ENCODE measurements at regions not wholly inside any gene's neighbourhood (a gene's known extent, or its start where the extent isn't known, plus 50 kb on each side); places are given as distances from the start of the nearest gene placed in this dataset.

DNA sequence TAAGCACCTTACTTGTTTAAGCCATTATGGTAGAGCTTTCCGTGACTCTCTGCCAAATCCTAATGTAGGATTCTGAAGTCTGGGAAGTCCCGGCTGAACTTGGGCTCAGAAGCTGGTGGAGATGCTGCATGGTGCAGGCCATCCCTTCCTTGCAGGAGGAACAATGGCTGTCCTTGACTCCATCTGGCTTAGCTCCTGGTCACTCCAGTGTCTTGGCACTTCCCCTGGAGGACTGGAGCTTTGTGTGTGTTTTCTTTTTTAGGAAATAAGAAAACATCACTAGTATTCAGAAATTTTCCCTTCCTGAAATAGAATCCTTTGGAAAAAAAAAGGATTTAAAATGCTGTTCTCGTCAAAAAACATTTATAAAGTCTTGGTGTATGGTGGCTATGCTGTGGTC is 209.3 kb upstream of the ROPN1 start:
- DNase-seq, result no peak

- DNase-seq, result no peak
These were observed 209.9 kb upstream of the ROPN1 start for GRCh38 chr3:124201786-124202185.

- DNase-seq, result no peak
These were observed 210.8 kb upstream of the ROPN1 start for GRCh38 chr3:124202754-124203153.

- no peak for DNase-seq
These were observed 211.4 kb upstream of the ROPN1 start for GRCh38 chr3:124203292-124203691.

DNA sequence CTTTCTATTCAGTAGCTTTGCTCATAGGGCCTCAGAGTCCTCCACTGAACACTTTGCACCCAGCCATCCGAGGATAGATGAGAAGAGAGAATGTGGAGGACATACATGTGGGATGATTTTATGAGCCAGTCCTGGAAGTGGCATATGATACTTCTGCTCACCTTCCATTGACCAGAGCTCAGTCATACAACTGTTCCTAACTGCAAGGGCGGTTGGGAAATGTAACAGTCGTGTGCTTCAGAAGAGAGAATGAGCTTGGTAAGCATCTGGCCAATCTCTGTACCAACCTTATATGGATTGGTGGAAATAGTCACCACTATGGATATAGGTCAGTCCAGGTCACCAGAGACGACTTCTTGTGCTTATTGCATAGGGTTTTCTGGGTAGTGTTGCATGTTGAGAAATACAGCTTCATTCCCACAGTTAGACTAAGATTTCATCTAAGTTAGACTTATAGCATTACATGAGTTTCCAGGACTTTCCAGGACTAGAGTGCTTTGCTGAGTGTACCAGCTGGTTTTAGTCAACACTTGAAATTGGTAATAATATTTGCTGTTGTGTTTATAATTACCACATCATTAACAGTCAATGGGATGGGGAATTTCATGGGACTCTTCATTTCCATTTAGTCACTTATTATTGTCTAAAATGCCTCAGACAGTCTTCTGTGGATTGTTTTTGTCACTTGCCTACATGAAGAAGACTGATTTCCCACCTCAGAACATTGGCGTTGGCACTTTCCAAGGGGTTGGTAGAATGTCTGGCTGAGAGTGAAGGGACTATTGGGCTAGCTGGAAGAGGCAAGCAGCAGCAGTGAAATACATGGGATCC is 214.5 kb upstream of the ROPN1 start:
- no peak for DNase-seq

DNA sequence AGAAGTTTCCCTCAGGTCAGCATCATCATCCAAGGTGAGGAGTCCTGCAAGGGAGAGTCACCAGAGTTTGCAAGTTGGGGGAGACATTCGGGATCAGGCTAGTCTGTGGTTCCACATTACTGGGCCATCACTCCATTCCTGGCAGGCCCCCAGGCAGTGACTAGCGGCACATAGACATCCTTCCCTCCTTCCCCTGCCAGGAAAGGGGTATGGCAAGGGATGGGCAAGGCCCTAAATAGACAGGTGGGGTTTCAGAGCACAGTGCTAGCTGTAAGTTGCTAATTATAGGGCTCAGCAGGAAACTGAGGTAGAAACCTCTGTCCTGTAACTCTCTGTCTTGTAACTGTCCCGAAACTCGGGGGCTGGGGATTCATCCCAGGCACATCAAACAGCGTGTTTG is 215.2 kb upstream of the ROPN1 start:
- no peak for DNase-seq

- no peak for DNase-seq
These were observed 216.1 kb upstream of the ROPN1 start for GRCh38 chr3:124207873-124208485.

- DNase-seq, result no peak
These were observed 217.5 kb upstream of the ROPN1 start for GRCh38 chr3:124209426-124209825.

- DNase-seq, result no peak
These were observed 219.0 kb upstream of the ROPN1 start for GRCh38 chr3:124210899-124211298.

DNA sequence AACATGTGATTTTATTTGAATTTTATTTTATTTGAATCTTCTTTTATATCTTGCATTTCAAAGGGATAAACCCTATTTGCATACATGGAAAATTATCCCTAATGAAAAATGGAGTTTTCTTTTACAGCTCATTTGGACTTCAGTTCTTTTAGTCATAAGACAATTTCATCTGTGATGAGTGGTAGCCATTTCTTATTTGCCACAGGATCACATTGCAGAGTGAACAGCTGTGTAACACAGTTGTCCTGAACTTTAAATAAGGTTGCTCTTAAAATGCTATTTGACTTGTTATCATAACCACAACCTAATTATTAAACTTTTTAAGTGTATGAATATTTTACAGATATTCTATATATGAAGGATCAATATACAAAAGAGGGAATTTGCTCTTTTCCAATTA is 221.7 kb upstream of the ROPN1 start:
- no peak for DNase-seq

DNA sequence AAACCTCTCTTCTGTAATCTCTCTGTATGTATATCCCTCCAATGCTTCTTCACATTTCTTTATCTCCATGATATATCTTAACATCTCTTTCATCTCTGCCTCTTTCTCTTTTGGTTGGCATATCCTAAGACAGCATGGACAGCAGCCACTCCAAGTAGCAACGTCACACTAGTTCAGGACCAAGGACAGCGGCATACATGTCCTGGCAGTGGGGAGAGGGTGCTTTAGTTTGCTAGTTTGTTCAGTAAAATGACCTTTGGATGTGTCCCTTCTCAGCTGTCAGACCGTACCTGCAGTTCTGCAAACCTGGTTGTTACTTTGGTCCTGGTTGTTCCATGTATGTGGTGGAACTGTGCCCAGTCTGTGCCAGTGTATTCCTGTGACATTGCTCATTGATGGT is 225.6 kb upstream of the ROPN1 start:
- DNase-seq, result peak; percentile 16

- no peak for DNase-seq
These were observed 229.5 kb upstream of the ROPN1 start for GRCh38 chr3:124221422-124221821.

- DNase-seq, result no peak
These were observed 231.9 kb upstream of the ROPN1 start for GRCh38 chr3:124223853-124224252.

- no peak for DNase-seq
These were observed 235.3 kb upstream of the ROPN1 start for GRCh38 chr3:124227150-124227630.

GRCh38 chr3:124229420-124229819 is 237.5 kb upstream of the ROPN1 start:
- DNase-seq, result peak; percentile 15

DNA sequence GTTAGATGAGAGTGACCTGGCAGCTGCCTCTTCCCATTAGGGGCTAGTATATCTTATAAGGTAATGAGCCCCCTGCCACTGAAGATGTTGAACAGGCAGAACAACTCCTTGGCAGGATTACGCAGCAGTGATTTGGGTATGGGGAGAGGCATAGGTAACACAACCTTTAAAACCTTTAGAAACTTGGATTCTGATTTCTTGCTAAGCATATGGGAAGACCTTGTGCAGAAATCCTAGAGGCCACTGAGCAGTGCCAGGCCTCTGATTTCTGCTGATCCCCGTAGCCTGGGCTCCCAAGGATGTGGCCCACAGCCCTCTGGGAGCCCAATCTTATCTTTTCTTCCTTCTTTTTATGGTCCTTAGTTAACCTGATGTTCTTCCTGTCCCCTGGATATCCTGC is 237.9 kb upstream of the ROPN1 start:
- no peak for DNase-seq

- DNase-seq, result no peak
These were observed 238.5 kb upstream of the ROPN1 start for GRCh38 chr3:124230432-124230831.

GRCh38 chr3:124230998-124231397 is 239.1 kb upstream of the ROPN1 start:
- no peak for DNase-seq

GRCh38 chr3:124234852-124235252 is 242.9 kb upstream of the ROPN1 start:
- no peak for DNase-seq

GRCh38 chr3:124235446-124235845 is 243.5 kb upstream of the ROPN1 start:
- DNase-seq, result no peak

- DNase-seq, result no peak
These were observed 251.4 kb upstream of the ROPN1 start for GRCh38 chr3:124243177-124243859.

DNA sequence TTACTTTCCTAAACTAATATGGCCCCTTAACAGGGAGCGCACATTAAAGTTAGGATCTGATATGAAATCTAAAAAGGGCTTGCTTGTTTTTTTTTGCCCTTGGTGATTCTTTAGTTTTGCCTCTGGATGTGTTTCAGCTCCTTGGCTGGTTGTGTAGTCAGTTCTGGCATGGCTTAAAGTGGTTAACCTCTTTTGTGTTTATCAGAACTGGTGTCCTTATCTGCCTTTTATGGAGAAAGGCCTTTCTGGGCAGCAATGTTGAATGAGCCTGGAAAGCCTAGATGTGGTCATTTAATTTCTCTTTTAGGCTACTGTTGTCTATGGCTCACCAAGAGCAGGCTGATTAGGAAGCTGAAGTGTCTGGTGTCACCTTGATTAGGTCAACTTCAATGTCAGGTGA is 254.5 kb upstream of the ROPN1 start:
- DNase-seq, result no peak

DNA sequence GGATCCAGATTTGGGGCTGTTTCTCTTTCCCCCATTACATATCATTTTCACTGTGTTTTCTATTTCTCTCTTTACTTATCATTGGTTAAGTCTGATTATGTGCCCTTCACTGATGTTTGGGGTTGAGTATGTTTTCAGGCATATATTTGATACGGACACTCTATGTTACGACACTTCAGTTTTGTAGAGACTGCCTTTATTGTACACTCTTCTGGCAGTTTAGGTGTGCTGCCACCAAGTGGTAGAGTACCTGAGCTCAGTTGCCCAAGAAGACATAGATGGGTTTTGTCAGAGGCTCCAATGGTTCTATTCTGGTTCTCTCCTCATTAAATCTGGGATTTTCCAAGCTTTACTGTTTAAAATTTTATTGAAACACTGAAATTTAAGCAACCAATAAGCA is 255.0 kb upstream of the ROPN1 start:
- peak; percentile 1 for DNase-seq

DNA sequence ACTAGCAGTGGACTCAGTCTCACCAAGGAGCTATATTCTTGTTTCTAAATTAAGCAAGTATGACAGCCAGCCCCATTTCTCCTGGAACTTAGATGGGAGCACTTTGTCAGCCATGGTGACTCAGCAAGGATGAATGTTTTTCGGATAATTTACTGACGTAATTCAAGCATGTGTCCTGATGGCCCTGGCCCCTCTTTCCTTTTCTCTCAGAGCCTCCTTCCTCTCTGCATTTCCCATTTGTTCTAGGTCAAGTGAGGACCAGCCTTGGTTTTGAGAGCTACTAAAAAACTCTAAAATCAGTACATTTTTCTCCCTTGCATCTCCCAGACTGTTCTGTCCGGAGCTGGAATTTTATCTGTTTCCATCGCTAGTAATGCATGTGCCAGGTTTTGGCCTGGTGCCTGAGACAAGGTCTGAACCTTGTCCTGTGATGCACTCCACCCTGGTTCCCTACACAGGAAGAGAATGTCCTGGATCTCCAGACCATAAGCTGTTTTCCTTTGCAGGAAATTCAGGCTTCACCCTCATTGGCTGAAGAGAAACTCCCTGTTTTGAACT is 256.6 kb upstream of the ROPN1 start:
- peak; percentile 25 for DNase-seq
